DND-41 (cell line): ENCODE measurements at regions not wholly inside any gene's neighbourhood (a gene's known extent, or its start where the extent isn't known, plus 50 kb on each side); places are given as distances from the start of the nearest gene placed in this dataset.

ENCODE experiments used
- CTCF ChIP-seq: IDR thresholded peaks from 2 replicates; pipeline ENCODE4 v1.5.1; 2012; ENCODE audit warnings: borderline replicate concordance, low read length, moderate library complexity, mild to moderate bottlenecking; ENCODE audit not compliant: poor library complexity, severe bottlenecking; ENCODE audit errors: extremely low read depth
- EZH2 ChIP-seq: IDR thresholded peaks from 3 replicates; pipeline ENCODE4 v1.6.1; 2012; ENCODE audit warnings: borderline replicate concordance, low read depth, mild to moderate bottlenecking, moderate library complexity, low read length, inconsistent platforms; ENCODE audit not compliant: severe bottlenecking

DNA sequence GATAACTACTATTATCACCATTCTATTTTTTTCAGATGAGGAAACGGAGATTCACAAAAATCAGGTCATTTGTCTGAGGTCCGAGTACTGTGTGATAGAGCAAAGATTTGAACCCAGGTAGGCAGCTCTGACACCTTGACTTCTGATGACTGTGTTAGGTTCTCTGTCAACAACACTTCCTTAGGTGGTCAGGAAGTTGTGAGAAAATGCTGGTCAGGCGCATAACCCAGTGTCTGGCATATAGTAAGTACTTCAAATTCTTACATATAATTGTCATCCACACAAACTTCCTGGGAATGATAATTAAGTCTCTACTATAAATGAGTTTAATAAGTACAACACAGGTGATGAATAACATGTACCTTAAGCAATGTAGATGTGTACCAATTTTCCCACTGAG is 381.5 kb downstream of the NEBL start:
- no peak for TF ChIP-seq CTCF
- TF ChIP-seq EZH2, result no peak
